ENCODE measurements at regions not wholly inside any gene's neighbourhood (a gene's known extent, or its start where the extent isn't known, plus 50 kb on each side); places are given as distances from the start of the nearest gene placed in this dataset.

GRCh38 chr5:56415356-56415765, 182.2 kb upstream of the ANKRD55 start:
- TF ChIP-seq, protein P1, sequence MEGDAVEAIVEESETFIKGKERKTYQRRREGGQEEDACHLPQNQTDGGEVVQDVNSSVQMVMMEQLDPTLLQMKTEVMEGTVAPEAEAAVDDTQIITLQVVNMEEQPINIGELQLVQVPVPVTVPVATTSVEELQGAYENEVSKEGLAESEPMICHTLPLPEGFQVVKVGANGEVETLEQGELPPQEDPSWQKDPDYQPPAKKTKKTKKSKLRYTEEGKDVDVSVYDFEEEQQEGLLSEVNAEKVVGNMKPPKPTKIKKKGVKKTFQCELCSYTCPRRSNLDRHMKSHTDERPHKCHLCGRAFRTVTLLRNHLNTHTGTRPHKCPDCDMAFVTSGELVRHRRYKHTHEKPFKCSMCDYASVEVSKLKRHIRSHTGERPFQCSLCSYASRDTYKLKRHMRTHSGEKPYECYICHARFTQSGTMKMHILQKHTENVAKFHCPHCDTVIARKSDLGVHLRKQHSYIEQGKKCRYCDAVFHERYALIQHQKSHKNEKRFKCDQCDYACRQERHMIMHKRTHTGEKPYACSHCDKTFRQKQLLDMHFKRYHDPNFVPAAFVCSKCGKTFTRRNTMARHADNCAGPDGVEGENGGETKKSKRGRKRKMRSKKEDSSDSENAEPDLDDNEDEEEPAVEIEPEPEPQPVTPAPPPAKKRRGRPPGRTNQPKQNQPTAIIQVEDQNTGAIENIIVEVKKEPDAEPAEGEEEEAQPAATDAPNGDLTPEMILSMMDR (IDR thresholded peaks at IDR 0.05 in 2 of 3, conservative IDR thresholded peaks at IDR 0.05 in 1 of 3; ENCODE audit: insufficient read depth in 2 of 3, low read depth in 1 of 3, low read length in 3 of 3) = no peak
- peak; percentile 74; the same call in 1 of the 2 replicates for TF ChIP-seq SMARCA4 (IDR thresholded peaks at IDR 0.05)
- peak; percentile 22; the same call in 1 of the 2 replicates for TF ChIP-seq FOXM1 (IDR thresholded peaks at IDR 0.05; ENCODE audit: low read depth)
- TF ChIP-seq FOXM1 (CRISPR knock-in tag; IDR thresholded peaks at IDR 0.05; ENCODE audit: low read depth) = no peak
- no peak for TF ChIP-seq SETDB1 (IDR thresholded peaks at IDR 0.05; ENCODE audit: low read length)
- no peak for TF ChIP-seq BRD9 (IDR thresholded peaks at IDR 0.05; ENCODE audit: low read depth, partially characterized antibody)
- TF ChIP-seq NFIC (IDR thresholded peaks at IDR 0.05) = no peak
- TF ChIP-seq USF2 (CRISPR knock-in tag; IDR thresholded peaks at IDR 0.05) = no peak
- TF ChIP-seq MEIS2 (IDR thresholded peaks at IDR 0.05; ENCODE audit: partially characterized antibody) = no peak
- peak in 1 of 2 experiments; percentile 30; a peak in 1 of 4 replicates for TF ChIP-seq RCOR1 (IDR thresholded peaks at IDR 0.05; ENCODE audit: borderline replicate concordance in 1 of 2, low read depth in 2 of 2, low read length in 2 of 2)

Data from K562 (cell line).